NCI-H774 (cell line): ENCODE measurements at regions not wholly inside any gene's neighbourhood (a gene's known extent, or its start where the extent isn't known, plus 50 kb on each side); places are given as distances from the start of the nearest gene placed in this dataset.

ENCODE experiments used
- DNase-seq: peaks from one replicate; lab custom pipeline; 2025; lab: John Stamatoyannopoulos, UW

DNA sequence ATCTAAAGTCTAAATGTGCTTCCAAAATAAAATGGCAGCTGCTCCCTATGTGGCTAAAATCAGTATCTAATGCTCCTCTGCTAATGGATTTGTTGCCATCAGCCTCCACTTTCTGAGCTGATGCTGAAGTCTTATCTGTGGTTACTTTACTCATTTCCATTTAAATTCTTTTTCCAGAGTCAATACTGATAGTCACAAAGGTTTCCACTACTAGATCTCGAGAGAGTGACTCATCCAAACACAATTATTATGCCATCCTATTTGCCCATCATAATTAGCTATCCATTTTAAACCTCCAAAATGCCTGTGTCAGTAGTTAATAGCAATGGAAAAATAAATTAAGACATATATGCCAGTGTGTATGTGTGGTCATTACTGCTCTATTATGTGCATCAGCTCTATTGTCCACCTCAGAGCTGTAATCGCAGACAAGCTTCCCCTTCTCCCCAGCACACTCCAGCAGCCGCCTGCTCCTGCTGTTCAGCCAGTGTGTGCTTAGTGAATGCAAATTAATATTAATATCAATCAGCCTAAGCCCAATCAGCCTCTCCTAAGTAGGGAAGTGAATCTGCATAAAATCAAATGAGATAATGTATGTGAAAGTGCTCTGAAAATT is 199.8 kb upstream of the ZIC3 start:
- DNase-seq: peak; percentile 55

GRCh38 chrX:137363559-137363958 is 202.4 kb upstream of the ZIC3 start:
- no peak for DNase-seq

GRCh38 chrX:137362583-137362982 is 203.3 kb upstream of the ZIC3 start:
- no peak for DNase-seq

GRCh38 chrX:137354851-137355250 is 211.1 kb upstream of the ZIC3 start:
- DNase-seq: peak; percentile 9

DNA sequence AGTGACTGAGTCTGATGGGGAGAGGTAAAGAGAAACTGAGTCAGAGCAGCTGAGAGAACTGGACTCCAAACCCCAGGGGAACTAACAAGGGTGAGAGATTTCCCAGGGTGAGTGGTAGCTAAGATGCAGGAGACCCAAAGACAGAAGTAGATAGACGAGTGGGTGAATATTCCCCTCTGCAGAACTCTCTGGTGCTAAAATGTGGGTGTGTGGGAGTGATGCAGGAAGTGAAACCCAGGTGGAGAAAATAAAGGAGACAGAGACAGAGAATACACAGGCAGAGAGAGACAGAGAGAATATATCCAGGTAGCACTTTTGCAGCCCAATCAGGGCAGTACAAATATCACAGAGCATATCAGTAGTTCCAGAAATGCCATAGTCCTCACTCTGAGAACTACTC is 212.5 kb upstream of the ZIC3 start:
- no peak for DNase-seq

DNA sequence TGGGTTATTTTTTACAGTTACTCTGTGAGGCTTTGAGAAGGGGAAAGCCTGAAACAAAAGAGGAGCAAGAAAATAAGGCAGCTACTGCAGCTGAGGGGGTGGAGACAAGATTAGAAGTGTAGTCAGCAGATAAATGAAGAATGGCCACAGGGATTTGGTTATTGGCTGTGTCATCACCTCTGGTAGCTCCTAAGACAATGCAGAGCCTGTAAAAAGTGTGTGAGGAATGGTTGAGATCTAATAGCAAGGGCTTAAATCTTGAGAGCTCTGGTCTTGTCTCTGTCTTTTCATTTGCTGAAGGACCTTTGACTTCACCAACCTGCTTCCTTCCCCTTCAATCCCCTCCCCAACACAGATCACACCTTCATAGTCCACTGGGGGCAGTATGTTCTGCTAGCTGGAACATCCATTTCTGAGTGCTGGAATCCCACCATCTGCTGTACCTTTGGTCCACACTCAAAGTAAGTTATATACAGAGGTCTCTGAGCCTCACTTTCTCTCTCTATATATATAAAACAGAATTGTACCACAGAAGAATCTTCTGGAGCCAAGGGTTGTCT is 213.7 kb upstream of the ZIC3 start:
- no peak for DNase-seq

DNA sequence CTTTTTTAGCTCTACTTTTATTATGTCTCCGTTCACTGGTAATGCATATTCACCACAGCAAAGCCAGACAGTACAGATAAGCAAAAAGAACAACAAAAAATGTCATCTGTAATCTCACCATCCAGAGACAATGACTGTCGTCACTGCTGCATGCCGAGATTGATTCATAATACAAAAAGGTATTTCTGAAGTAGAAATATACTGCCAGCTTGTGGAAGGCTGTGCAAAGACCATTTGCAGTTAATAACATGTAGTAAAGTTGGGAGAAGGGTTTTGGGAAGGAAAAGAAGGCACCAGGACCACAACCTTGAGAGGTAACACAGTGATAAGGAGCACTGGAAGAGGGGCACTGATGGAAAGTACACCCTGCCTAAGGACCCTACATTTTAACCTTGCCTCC is 223.0 kb upstream of the ZIC3 start:
- DNase-seq: no peak

- no peak for DNase-seq
Measured at GRCh38 chrX:137313627-137314026, 252.3 kb upstream of the ZIC3 start.

DNA sequence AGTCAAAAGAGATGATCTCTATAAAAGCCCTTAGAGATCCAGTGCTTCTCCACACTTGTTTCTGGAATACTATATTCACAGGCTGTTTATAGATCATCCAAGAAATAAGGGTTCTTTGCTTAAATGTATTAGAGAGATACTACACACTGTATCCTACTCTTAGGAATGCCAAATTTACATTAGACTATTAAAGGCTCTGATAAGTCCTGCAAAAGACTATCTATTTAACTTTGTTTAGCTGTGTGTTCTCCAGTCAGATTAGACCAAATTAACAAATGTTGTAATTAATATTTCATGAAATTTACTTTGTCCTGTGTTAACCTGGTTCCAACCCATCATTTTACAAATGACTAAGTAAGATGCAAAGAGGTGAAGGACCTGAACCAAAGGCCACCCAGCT is 260.5 kb upstream of the ZIC3 start:
- DNase-seq: no peak

DNA sequence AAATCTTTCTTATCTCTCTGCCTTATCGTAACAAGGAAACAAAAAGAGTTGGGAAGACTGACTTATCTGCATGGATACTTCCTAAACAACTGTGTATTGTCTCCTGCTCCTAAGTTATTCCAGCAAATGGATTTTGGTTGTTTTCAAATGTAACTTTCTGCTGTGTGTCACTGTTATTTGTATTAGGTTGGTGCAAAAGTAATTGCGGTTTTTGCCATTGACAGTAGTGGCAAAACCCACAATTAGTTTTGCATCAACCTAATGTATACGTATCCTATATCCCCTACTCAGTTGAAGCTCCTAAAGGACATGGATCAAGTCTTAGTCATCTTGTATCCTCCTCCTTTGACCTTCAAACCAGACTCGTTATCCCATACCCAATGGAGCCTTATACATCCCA is 263.4 kb upstream of the GPR101 start:
- DNase-seq: no peak

GRCh38 chrX:137290011-137290410 is 256.2 kb upstream of the GPR101 start:
- no peak for DNase-seq

GRCh38 chrX:137287191-137287590 is 253.4 kb upstream of the GPR101 start:
- DNase-seq: no peak

DNA sequence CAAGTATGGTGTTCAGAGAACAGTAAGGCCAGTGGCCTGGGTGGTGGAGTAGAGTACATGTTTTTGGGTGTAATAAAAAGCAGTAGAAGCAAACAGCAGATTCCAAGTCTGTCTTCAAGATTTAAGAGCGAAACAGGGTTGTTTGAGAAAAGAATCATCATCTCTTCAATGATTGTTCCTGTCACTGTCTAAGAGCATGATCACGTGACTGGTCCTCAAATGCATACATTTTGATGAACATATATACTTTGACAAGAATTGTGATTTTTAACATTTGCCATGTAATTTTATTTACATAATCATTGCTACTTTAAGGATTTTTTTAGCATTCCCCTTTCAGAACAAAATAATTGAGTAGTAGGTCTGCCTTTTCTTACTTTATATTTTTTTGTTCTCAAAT is 252.6 kb upstream of the GPR101 start:
- DNase-seq: no peak

- DNase-seq: no peak
Measured at GRCh38 chrX:137278825-137279224, 245.0 kb upstream of the GPR101 start.

DNA sequence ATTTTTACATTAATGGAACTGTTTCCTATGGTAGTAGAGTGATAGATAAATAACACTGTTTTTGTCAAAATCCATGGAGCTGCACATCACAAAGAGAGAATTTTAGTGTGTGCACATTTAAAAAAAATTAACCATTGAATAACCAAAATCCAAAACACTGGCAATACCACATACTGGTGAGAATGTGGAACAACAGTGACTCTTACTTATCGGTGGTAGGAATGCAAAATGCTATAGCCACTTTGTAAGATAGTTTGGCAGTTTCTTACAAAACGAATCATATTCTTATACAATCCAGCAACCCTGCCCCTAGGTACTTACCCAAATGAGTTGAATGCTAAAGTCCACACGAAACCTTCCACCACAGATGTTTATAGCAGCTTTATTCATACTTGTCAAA is 229.6 kb upstream of the GPR101 start:
- DNase-seq: no peak

DNA sequence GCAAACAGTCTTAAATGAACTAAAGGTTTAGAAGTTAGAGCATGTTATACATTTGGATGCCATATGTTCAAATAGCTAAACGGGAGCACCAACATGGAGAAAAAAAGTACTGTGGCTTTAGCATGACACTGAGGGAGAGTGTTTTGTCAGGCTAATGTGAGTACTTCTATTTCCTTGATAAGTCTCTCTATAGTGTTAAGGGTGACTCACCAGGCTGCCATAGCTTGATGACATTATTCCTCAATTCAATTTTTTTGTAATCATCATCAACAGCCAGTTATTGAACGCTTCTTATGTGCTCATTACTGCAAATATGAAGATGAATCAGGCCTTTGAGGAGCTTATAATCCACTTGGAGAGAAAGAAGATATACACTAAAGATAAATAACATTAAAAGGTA is 211.4 kb upstream of the GPR101 start:
- no peak for DNase-seq

GRCh38 chrX:137236837-137237236 is 203.0 kb upstream of the GPR101 start:
- no peak for DNase-seq

- DNase-seq: no peak
Measured at GRCh38 chrX:137234651-137235402, 201.0 kb upstream of the GPR101 start.

- no peak for DNase-seq
Measured at GRCh38 chrX:137233478-137233877, 199.7 kb upstream of the GPR101 start.

GRCh38 chrX:137227151-137227550 is 193.4 kb upstream of the GPR101 start:
- DNase-seq: no peak

GRCh38 chrX:137215467-137215866 is 181.7 kb upstream of the GPR101 start:
- no peak for DNase-seq

- DNase-seq: peak; percentile 6
Measured at GRCh38 chrX:137212078-137212632, 178.4 kb upstream of the GPR101 start.

DNA sequence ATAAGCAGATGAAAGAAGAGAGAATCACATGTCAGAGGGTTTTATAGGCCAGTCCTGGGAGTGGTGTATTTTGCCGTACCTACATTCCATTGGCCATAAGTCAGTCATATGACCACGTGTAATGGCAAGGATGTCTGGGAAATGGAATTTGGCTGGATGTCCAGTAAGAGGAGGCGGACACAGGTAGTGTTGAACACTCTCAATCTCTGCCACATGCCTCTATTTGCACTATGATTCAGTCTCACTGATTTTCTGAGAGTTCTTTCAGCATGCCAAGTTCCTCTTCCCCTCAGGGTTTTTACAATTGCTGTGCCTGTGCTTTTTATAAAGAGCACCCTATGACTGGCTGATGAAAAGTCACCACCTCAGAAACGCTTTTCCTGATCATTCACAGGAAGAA is 164.2 kb upstream of the GPR101 start:
- no peak for DNase-seq
